HEK293 (cell line): ENCODE measurements at regions not wholly inside any gene's neighbourhood (a gene's known extent, or its start where the extent isn't known, plus 50 kb on each side); places are given as distances from the start of the nearest gene placed in this dataset.

Experiments used
- CTCF ChIA-PET: fragments of 350-600 bp; formaldehyde crosslinking; extraction: SDS; loops from one replicate; lab custom pipeline; 2021; ENCODE audit warnings: antibody characterized with exemption; lab: Yijun Ruan, JAX
- POLR2A ChIA-PET: fragments of 300-600 bp; formaldehyde crosslinking; extraction: SDS; loops from one replicate; lab custom pipeline; 2020; ENCODE audit warnings: antibody characterized with exemption, inconsistent platforms; lab: Yijun Ruan, JAX
- H3K27ac ChIP-seq: fragments of 200-500 bp; sonication (Bioruptor generic); 2 replicates; pipeline ENCODE4 v1.5.1; 2014; ENCODE audit warnings: low read depth, low read length, control low read depth, inconsistent platforms; ENCODE audit errors: extremely low read depth
- H3K36me3 ChIP-seq, 2 experiments: fragments of 200-500 bp in 1 of 2; sonication (Bioruptor generic) in 1 of 2; 1 replicate in 1 of 2; 2 replicates in 1 of 2; pipeline ENCODE4 v1.5.1; 2014 to 2017; ENCODE audit warnings: inconsistent platforms in 2 of 2, low read length in 2 of 2; ENCODE audit not compliant: control insufficient read depth in 2 of 2, insufficient read depth in 1 of 2
- H3K4me1 ChIP-seq: fragments of 200-500 bp; sonication (Bioruptor generic); 2 replicates; pipeline ENCODE4 v1.5.1; 2014; ENCODE audit warnings: mild to moderate bottlenecking, low read length, inconsistent platforms; ENCODE audit not compliant: control insufficient read depth, insufficient read depth
- H3K4me3 ChIP-seq: 2 replicates; pipeline ENCODE4 v1.5.1; 2011; ENCODE audit warnings: low read depth, mild to moderate bottlenecking, control low read depth, low read length, moderate library complexity
- H3K9me3 ChIP-seq: fragments of 200-500 bp; sonication (Bioruptor generic); 2 replicates; pipeline ENCODE4 v1.5.1; 2014; ENCODE audit warnings: low read depth, low read length, inconsistent platforms; ENCODE audit not compliant: control insufficient read depth, insufficient read depth
- GFI1B ChIP-seq: fragments of 450-650 bp; formaldehyde crosslinking; IDR thresholded peaks from 2 replicates; pipeline ENCODE4 v1.5.1; 2016; ENCODE audit warnings: missing biosample characterization, missing genetic modification characterization
- SETDB1 ChIP-seq: IDR thresholded peaks from one replicate; pipeline ENCODE4 v1.6.1; 2017; ENCODE audit warnings: mild to moderate bottlenecking, low read length, moderate library complexity, mixed read lengths; ENCODE audit not compliant: insufficient read length
- ZBTB20 ChIP-seq: fragments of 450-650 bp; formaldehyde crosslinking; IDR thresholded peaks from 2 replicates; pipeline ENCODE4 v1.5.1; 2016; ENCODE audit warnings: missing biosample characterization, missing genetic modification characterization
- ZBTB21 ChIP-seq: fragments of 450-650 bp; formaldehyde crosslinking; IDR thresholded peaks from 2 replicates; pipeline ENCODE4 v1.5.1; 2017; ENCODE audit warnings: missing biosample characterization, missing genetic modification characterization
- ZNF16 ChIP-seq: fragments of 450-650 bp; formaldehyde crosslinking; IDR thresholded peaks from 2 replicates; pipeline ENCODE4 v1.5.1; 2016; ENCODE audit warnings: low read depth, missing biosample characterization, missing genetic modification characterization
- ZNF169 ChIP-seq: fragments of 450-650 bp; formaldehyde crosslinking; IDR thresholded peaks from 2 replicates; pipeline ENCODE4 v1.5.1; 2016; ENCODE audit warnings: missing biosample characterization, missing genetic modification characterization
- ZNF214 ChIP-seq: fragments of 450-650 bp; formaldehyde crosslinking; IDR thresholded peaks from 2 replicates; pipeline ENCODE4 v1.5.1; 2017; ENCODE audit warnings: missing biosample characterization, mild to moderate bottlenecking, missing genetic modification characterization, borderline replicate concordance
- ZNF266 ChIP-seq: fragments of 450-650 bp; formaldehyde crosslinking; IDR thresholded peaks from 2 replicates; pipeline ENCODE4 v1.5.1; 2016; ENCODE audit warnings: missing biosample characterization, missing genetic modification characterization, low read depth
- ZNF311 ChIP-seq: fragments of 450-650 bp; formaldehyde crosslinking; IDR thresholded peaks from 2 replicates; pipeline ENCODE4 v1.5.1; 2017; ENCODE audit warnings: missing biosample characterization, missing genetic modification characterization, borderline replicate concordance
- ZNF37A ChIP-seq: fragments of 450-650 bp; IDR thresholded peaks from 2 replicates; pipeline ENCODE4 v1.5.1; 2018; ENCODE audit warnings: missing biosample characterization, missing genetic modification characterization
- ZNF416 ChIP-seq: fragments of 450-650 bp; formaldehyde crosslinking; IDR thresholded peaks from 2 replicates; pipeline ENCODE4 v1.5.1; 2016; ENCODE audit warnings: missing biosample characterization, missing genetic modification characterization
- ZNF555 ChIP-seq: fragments of 450-650 bp; formaldehyde crosslinking; conservative IDR thresholded peaks from 2 replicates; pipeline ENCODE4 v1.5.1; 2017; ENCODE audit warnings: missing biosample characterization, mild to moderate bottlenecking, missing genetic modification characterization, inconsistent platforms
- ZNF621 ChIP-seq: fragments of 450-650 bp; formaldehyde crosslinking; IDR thresholded peaks from 2 replicates; pipeline ENCODE4 v1.5.1; 2017; ENCODE audit warnings: missing biosample characterization, missing genetic modification characterization
- ZNF660 ChIP-seq: fragments of 450-650 bp; IDR thresholded peaks from 2 replicates; pipeline ENCODE4 v1.5.1; 2018; ENCODE audit warnings: missing biosample characterization, mild to moderate bottlenecking, missing genetic modification characterization
- ZNF785 ChIP-seq: fragments of 450-650 bp; formaldehyde crosslinking; IDR thresholded peaks from 2 replicates; pipeline ENCODE4 v1.5.1; 2016; ENCODE audit warnings: missing biosample characterization, missing genetic modification characterization
- ZSCAN18 ChIP-seq: fragments of 450-650 bp; formaldehyde crosslinking; IDR thresholded peaks from 2 replicates; pipeline ENCODE4 v1.5.1; 2016; ENCODE audit warnings: missing biosample characterization, missing genetic modification characterization
- TF ChIP-seq, protein P1 (sequence below): fragments of 450-650 bp; formaldehyde crosslinking; IDR thresholded peaks from 2 replicates; pipeline ENCODE4 v1.5.1; 2016; ENCODE audit warnings: missing biosample characterization, missing genetic modification characterization
- TF ChIP-seq, protein P2 (sequence below): fragments of 450-650 bp; formaldehyde crosslinking; IDR thresholded peaks from 2 replicates; pipeline ENCODE4 v1.5.1; 2016; ENCODE audit warnings: missing biosample characterization, missing genetic modification characterization
- TF ChIP-seq, protein P3 (sequence below): fragments of 450-650 bp; formaldehyde crosslinking; IDR thresholded peaks from 2 replicates; pipeline ENCODE4 v1.5.1; 2017; ENCODE audit warnings: missing biosample characterization, missing genetic modification characterization

GRCh38 chr16:59573528-59574271, 839.6 kb upstream of the GOT2 start:
- Histone ChIP-seq H3K4me3 (no peak overlapping the region), H3K36me3 (no peaks in the 10 kb centered on the region), H3K27ac (no peak overlapping the region), H3K4me1 (no peaks in the 10 kb centered on the region), H3K9me3 (no peaks in the 10 kb centered on the region)
- POLR2A ChIA-PET, result no interaction called here
- CTCF ChIA-PET, result no interaction called here
- TF ChIP-seq ZBTB20 (tag by site-specific recombination), result no peak
- no peak for TF ChIP-seq ZSCAN18 (tag by site-specific recombination)
- no peak for TF ChIP-seq ZNF214 (tag by site-specific recombination)
- TF ChIP-seq ZNF37A (tag by site-specific recombination), result no peak
- no peak for TF ChIP-seq ZNF660 (tag by site-specific recombination)
- TF ChIP-seq, protein P1, sequence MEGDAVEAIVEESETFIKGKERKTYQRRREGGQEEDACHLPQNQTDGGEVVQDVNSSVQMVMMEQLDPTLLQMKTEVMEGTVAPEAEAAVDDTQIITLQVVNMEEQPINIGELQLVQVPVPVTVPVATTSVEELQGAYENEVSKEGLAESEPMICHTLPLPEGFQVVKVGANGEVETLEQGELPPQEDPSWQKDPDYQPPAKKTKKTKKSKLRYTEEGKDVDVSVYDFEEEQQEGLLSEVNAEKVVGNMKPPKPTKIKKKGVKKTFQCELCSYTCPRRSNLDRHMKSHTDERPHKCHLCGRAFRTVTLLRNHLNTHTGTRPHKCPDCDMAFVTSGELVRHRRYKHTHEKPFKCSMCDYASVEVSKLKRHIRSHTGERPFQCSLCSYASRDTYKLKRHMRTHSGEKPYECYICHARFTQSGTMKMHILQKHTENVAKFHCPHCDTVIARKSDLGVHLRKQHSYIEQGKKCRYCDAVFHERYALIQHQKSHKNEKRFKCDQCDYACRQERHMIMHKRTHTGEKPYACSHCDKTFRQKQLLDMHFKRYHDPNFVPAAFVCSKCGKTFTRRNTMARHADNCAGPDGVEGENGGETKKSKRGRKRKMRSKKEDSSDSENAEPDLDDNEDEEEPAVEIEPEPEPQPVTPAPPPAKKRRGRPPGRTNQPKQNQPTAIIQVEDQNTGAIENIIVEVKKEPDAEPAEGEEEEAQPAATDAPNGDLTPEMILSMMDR (tag by site-specific recombination), result no peak
- TF ChIP-seq SETDB1, result no peak
- no peak for TF ChIP-seq ZNF621 (tag by site-specific recombination)
- no peak for TF ChIP-seq ZNF785 (tag by site-specific recombination)
- TF ChIP-seq, protein P2, sequence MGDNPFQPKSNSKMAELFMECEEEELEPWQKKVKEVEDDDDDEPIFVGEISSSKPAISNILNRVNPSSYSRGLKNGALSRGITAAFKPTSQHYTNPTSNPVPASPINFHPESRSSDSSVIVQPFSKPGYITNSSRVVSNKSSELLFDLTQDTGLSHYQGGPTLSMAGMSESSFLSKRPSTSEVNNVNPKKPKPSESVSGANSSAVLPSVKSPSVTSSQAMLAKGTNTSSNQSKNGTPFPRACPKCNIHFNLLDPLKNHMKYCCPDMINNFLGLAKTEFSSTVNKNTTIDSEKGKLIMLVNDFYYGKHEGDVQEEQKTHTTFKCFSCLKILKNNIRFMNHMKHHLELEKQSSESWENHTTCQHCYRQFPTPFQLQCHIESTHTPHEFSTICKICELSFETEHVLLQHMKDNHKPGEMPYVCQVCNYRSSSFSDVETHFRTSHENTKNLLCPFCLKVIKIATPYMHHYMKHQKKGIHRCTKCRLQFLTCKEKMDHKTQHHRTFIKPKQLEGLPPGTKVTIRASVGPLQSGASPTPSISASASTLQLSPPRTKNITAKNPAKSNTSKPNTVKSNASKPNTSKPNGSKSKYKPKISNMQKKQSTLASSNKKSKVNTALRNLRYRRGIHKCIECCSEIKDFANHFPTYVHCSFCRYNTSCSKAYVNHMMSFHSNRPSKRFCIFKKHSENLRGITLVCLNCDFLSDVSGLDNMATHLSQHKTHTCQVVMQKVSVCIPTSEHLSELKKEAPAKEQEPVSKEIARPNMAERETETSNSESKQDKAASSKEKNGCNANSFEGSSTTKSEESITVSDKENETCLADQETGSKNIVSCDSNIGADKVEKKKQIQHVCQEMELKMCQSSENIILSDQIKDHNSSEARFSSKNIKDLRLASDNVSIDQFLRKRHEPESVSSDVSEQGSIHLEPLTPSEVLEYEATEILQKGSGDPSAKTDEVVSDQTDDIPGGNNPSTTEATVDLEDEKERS (tag by site-specific recombination), result no peak
- no peak for TF ChIP-seq GFI1B
- TF ChIP-seq ZNF169 (tag by site-specific recombination), result no peak
- TF ChIP-seq ZBTB21 (tag by site-specific recombination), result no peak
- TF ChIP-seq ZNF555 (tag by site-specific recombination), result no peak

DNA sequence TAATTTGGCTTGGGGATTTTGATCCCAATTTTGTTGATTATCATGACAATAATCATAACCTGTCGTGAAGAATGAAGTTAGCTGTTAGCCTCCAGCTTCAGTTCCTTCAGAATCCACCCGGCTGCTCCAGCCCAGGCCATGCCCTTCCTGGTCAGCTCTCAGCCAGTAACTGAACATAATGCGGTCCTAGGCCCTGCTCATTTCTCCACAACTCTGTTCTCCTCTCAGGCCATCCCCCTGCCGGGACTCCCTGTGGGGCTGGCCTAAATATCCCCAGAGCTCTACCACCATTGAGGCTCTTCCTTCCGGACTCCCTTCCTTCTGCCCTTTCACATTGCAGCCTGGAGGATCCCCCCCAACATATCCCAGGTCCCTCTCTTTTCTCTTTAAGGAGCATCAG, 833.4 kb upstream of the GOT2 start:
- CTCF ChIA-PET, result no interaction called here

More for the DNA sequence above, 833.4 kb upstream of the GOT2 start:
- POLR2A ChIA-PET, result no interaction called here
- Histone ChIP-seq H3K27ac (no peak overlapping the region), H3K9me3 (no peaks in the 10 kb centered on the region), H3K36me3 (no peaks in the 10 kb centered on the region), H3K4me1 (no peaks in the 10 kb centered on the region), H3K4me3 (no peak overlapping the region)
- TF ChIP-seq ZNF416 (tag by site-specific recombination) (no peak), ZNF16 (tag by site-specific recombination) (no peak), ZNF266 (tag by site-specific recombination) (no peak), ZNF311 (tag by site-specific recombination) (no peak)
- TF ChIP-seq, protein P3, sequence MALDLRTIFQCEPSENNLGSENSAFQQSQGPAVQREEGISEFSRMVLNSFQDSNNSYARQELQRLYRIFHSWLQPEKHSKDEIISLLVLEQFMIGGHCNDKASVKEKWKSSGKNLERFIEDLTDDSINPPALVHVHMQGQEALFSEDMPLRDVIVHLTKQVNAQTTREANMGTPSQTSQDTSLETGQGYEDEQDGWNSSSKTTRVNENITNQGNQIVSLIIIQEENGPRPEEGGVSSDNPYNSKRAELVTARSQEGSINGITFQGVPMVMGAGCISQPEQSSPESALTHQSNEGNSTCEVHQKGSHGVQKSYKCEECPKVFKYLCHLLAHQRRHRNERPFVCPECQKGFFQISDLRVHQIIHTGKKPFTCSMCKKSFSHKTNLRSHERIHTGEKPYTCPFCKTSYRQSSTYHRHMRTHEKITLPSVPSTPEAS (tag by site-specific recombination), result no peak
